ACHN (cell line): ENCODE measurements at regions not wholly inside any gene's neighbourhood (a gene's known extent, or its start where the extent isn't known, plus 50 kb on each side); places are given as distances from the start of the nearest gene placed in this dataset.
"Not testable (repeated sequence)": the region's sequence is repeated elsewhere in the genome, so short reads cannot be mapped to it uniquely, and the experiment has no call there.

Experiments used
- DNase-seq: peaks from one replicate; pipeline ENCODE4 v3.0.0-alpha.2; 2015
- in situ Hi-C: cut with HindIII; loops from 2 replicates; pipeline ENCODE4 v1.10.0; 2017; ENCODE audit warnings: low sequenced_read_pairs, low pct_ligation_motif_present, low pct_unique_long_range_greater_than_20kb

GRCh38 chr3:26505399-26505798 lies 117.2 kb upstream of the LRRC3B start:
- in situ Hi-C loops = no loop called here
- DNase-seq = no peak

GRCh38 chr3:26514445-26515029 lies 108.0 kb upstream of the LRRC3B start:
- DNase-seq, in situ Hi-C loops: not testable (repeated sequence)

GRCh38 chr3:26515351-26515750 lies 107.2 kb upstream of the LRRC3B start:
- no peak for DNase-seq
- in situ Hi-C loops = no loop called here

- no peak for DNase-seq
- in situ Hi-C loops = no loop called here
Measured at GRCh38 chr3:26521261-26521660, 101.3 kb upstream of the LRRC3B start.

GRCh38 chr3:26522919-26523318 lies 99.7 kb upstream of the LRRC3B start:
- in situ Hi-C loops = no loop called here
- no peak for DNase-seq

- in situ Hi-C loops = no loop called here
- DNase-seq = no peak
Measured at GRCh38 chr3:26525013-26525412, 97.6 kb upstream of the LRRC3B start.

GRCh38 chr3:26535151-26535550 lies 87.4 kb upstream of the LRRC3B start:
- DNase-seq = no peak
- in situ Hi-C loops = no loop called here

- no peak for DNase-seq
- in situ Hi-C loops = no loop called here
Measured at GRCh38 chr3:26536955-26537354, 85.6 kb upstream of the LRRC3B start.

GRCh38 chr3:26550413-26550812 lies 72.2 kb upstream of the LRRC3B start:
- in situ Hi-C loops = no loop called here
- DNase-seq = no peak

GRCh38 chr3:26556637-26557036 lies 65.9 kb upstream of the LRRC3B start:
- in situ Hi-C loops = no loop called here

GRCh38 chr3:26558257-26558656 lies 64.3 kb upstream of the LRRC3B start:
- no peak for DNase-seq
- in situ Hi-C loops = no loop called here

More at GRCh38 chr3:26556637-26557036, 65.9 kb upstream of the LRRC3B start:
- no peak for DNase-seq

- DNase-seq = no peak
- in situ Hi-C loops = no loop called here
Measured at GRCh38 chr3:26559227-26559626, 63.3 kb upstream of the LRRC3B start.

GRCh38 chr3:26560081-26560480 lies 62.5 kb upstream of the LRRC3B start:
- no peak for DNase-seq
- in situ Hi-C loops = no loop called here

GRCh38 chr3:26562021-26562768 lies 60.4 kb upstream of the LRRC3B start:
- DNase-seq = no peak
- in situ Hi-C loops = no loop called here
